IPS-18a (cell line): ENCODE measurements at regions not wholly inside any gene's neighbourhood (a gene's known extent, or its start where the extent isn't known, plus 50 kb on each side); places are given as distances from the start of the nearest gene placed in this dataset.

Experiments used
- H3K27ac ChIP-seq: one replicate; pipeline ENCODE4 v1.5.1; 2013; ENCODE audit warnings: low read length
- H3K27me3 ChIP-seq: one replicate; pipeline ENCODE4 v1.6.1; 2013; ENCODE audit warnings: mild to moderate bottlenecking, low read length; ENCODE audit not compliant: control insufficient read depth, insufficient read depth
- H3K36me3 ChIP-seq: one replicate; pipeline ENCODE4 v1.6.1; 2013; ENCODE audit warnings: low read depth, low read length; ENCODE audit not compliant: control insufficient read depth
- H3K4me1 ChIP-seq: one replicate; pipeline ENCODE4 v1.6.1; 2013; ENCODE audit warnings: low read depth, low read length; ENCODE audit not compliant: control insufficient read depth
- H3K4me3 ChIP-seq: one replicate; pipeline ENCODE4 v1.5.1; 2013; ENCODE audit warnings: low read length
- H3K9ac ChIP-seq: one replicate; pipeline ENCODE4 v1.6.1; 2013; ENCODE audit warnings: mild to moderate bottlenecking, low read length, moderate library complexity
- H3K9me3 ChIP-seq: one replicate; pipeline ENCODE4 v1.6.1; 2013; ENCODE audit warnings: low read depth, low read length; ENCODE audit not compliant: control insufficient read depth

GRCh38 chr2:83959266-83959665 is 499.8 kb downstream of the SUCLG1 start:
- Histone ChIP-seq H3K9ac (no peak overlapping the region), H3K27ac (no peak overlapping the region), H3K27me3 (no peaks in the 10 kb centered on the region), H3K4me3 (no peak overlapping the region), H3K36me3 (no peaks in the 10 kb centered on the region), H3K4me1 (no peaks in the 10 kb centered on the region), H3K9me3 (no peaks in the 10 kb centered on the region)

DNA sequence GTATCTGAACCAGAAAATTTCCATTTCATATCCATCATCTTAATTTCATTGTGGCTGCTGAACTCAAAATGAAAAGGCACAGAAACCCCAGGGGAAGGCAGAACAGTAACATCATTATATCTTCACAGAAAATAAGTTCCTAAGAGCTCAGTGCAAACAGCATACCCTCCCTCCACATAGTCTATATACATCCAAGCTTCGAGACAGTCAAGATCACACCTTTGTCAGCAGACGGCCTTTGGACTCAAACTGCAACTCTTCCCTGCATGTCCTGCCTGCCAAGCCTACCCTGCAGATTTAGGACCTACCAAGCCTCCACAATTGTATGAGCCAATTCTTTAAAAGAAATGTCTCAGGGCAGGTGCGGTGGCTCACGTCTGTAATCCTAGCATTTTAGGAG is 502.1 kb downstream of the SUCLG1 start:
- no peak overlapping the region for H3K27ac ChIP-seq

GRCh38 chr2:83953697-83954096 is 505.4 kb downstream of the SUCLG1 start:
- Histone ChIP-seq H3K9ac (no peak overlapping the region), H3K27me3 (no peaks in the 10 kb centered on the region), H3K9me3 (no peaks in the 10 kb centered on the region), H3K4me1 (peaks cover 5% of the 10 kb centered on the region), H3K4me3 (no peak overlapping the region), H3K27ac (no peak overlapping the region), H3K36me3 (no peaks in the 10 kb centered on the region)

More for the DNA sequence above, 502.1 kb downstream of the SUCLG1 start:
- Histone ChIP-seq H3K4me3 (no peak overlapping the region), H3K9me3 (no peaks in the 10 kb centered on the region), H3K27me3 (no peaks in the 10 kb centered on the region), H3K4me1 (peaks cover 5% of the 10 kb centered on the region), H3K36me3 (no peaks in the 10 kb centered on the region), H3K9ac (no peak overlapping the region)

- Histone ChIP-seq H3K9me3 (no peaks in the 10 kb centered on the region), H3K9ac (no peak overlapping the region)
These were observed 507.6 kb downstream of the SUCLG1 start for GRCh38 chr2:83951378-83951947.

DNA sequence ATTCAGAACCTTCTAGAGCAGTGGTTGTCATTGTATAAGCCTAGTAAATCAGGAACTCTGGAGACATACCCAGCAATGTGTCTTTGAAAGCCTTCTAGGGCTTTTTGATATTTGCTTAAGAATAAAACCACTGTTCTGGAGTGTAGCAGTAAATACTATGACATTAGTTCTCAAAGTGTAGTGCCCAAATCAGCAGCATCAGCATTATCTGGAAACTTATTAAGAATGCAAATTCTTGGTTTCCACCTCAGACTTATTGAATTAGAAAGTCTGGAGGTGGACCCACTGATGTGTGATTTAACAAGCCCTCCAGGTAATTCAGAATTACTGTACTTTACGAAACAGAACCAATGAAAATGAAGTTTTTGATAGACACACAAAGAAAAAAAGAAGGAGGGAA is 509.7 kb downstream of the SUCLG1 start:
- no peak overlapping the region for H3K9ac ChIP-seq
- H3K4me1 ChIP-seq = peaks cover 12% of the 10 kb centered on the region
- H3K9me3 ChIP-seq = no peaks in the 10 kb centered on the region
- no peak overlapping the region for H3K4me3 ChIP-seq
- no peaks in the 10 kb centered on the region for H3K27me3 ChIP-seq
- no peak overlapping the region for H3K27ac ChIP-seq
- H3K36me3 ChIP-seq = no peaks in the 10 kb centered on the region

More at GRCh38 chr2:83951378-83951947, 507.6 kb downstream of the SUCLG1 start:
- Histone ChIP-seq H3K27me3 (no peaks in the 10 kb centered on the region), H3K4me1 (peaks cover 5% of the 10 kb centered on the region), H3K4me3 (no peak overlapping the region), H3K27ac (no peak overlapping the region), H3K36me3 (no peaks in the 10 kb centered on the region)

DNA sequence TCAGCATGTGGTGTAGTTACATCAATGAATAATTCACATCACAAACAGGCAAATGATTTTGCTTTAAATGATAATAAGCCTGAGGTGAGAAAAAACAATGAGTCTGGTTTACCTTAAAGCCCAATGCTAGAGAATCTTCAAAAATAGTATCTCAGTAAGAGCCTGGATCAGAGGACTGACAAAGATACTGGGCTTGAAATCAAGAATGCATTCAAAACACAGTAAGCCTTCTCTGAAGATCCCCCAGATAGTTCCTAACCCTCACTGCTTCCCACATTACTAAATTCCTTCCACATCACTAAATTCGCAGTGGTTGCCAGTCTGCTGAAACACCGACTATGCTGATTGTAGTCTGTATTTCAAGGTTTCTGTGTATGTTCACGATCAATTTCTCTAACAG is 514.9 kb downstream of the SUCLG1 start:
- no peaks in the 10 kb centered on the region for H3K36me3 ChIP-seq
- H3K27me3 ChIP-seq = peaks cover 12% of the 10 kb centered on the region
- peaks cover 18% of the 10 kb centered on the region for H3K4me1 ChIP-seq
- H3K9me3 ChIP-seq = no peaks in the 10 kb centered on the region
- no peak overlapping the region for H3K27ac ChIP-seq
- H3K9ac ChIP-seq = peak overlapping the region; percentile 14
- peak overlapping the region; percentile 18 for H3K4me3 ChIP-seq

DNA sequence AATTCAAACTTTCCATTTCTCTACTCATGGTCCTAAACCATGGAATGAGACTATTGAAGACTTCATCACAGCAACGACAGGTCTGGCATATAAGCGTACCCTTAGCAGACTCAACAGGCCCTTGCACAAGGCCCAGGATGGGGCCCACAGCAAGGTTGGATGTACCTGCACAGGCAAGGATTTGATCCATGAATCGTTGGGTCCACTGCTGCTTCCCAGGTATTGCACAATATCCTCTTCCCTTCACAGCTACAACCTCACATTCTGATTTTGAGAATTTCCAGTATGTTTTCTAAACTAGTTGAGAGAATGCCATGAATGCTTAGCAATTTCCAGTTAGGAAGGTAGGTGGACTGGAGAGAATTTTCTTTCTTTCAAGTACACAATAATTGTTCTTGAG is 515.8 kb downstream of the SUCLG1 start:
- no peak overlapping the region for H3K4me3 ChIP-seq
- H3K9ac ChIP-seq = no peak overlapping the region
- H3K36me3 ChIP-seq = no peaks in the 10 kb centered on the region
- peaks cover 12% of the 10 kb centered on the region for H3K27me3 ChIP-seq
- peaks cover 18% of the 10 kb centered on the region for H3K4me1 ChIP-seq
- H3K27ac ChIP-seq = no peak overlapping the region
- no peaks in the 10 kb centered on the region for H3K9me3 ChIP-seq

- H3K4me1 ChIP-seq = peaks cover 18% of the 10 kb centered on the region
- H3K36me3 ChIP-seq = no peaks in the 10 kb centered on the region
- peaks cover 12% of the 10 kb centered on the region for H3K27me3 ChIP-seq
- H3K9ac ChIP-seq = no peak overlapping the region
- H3K27ac ChIP-seq = no peak overlapping the region
- H3K4me3 ChIP-seq = no peak overlapping the region
- no peaks in the 10 kb centered on the region for H3K9me3 ChIP-seq
These were observed 517.2 kb downstream of the SUCLG1 start for GRCh38 chr2:83941886-83942285.

GRCh38 chr2:83933749-83934148 is 525.3 kb downstream of the SUCLG1 start:
- H3K9ac ChIP-seq = no peak overlapping the region
- no peaks in the 10 kb centered on the region for H3K36me3 ChIP-seq
- H3K27ac ChIP-seq = no peak overlapping the region
- H3K9me3 ChIP-seq = no peaks in the 10 kb centered on the region
- H3K27me3 ChIP-seq = no peaks in the 10 kb centered on the region
- H3K4me3 ChIP-seq = no peak overlapping the region
- peaks cover 19% of the 10 kb centered on the region for H3K4me1 ChIP-seq

GRCh38 chr2:83923531-83923930 is 535.5 kb downstream of the SUCLG1 start:
- H3K27ac ChIP-seq = no peak overlapping the region
- no peaks in the 10 kb centered on the region for H3K27me3 ChIP-seq
- no peaks in the 10 kb centered on the region for H3K36me3 ChIP-seq
- no peaks in the 10 kb centered on the region for H3K9me3 ChIP-seq
- H3K4me1 ChIP-seq = no peaks in the 10 kb centered on the region
- H3K4me3 ChIP-seq = no peak overlapping the region
- H3K9ac ChIP-seq = no peak overlapping the region

DNA sequence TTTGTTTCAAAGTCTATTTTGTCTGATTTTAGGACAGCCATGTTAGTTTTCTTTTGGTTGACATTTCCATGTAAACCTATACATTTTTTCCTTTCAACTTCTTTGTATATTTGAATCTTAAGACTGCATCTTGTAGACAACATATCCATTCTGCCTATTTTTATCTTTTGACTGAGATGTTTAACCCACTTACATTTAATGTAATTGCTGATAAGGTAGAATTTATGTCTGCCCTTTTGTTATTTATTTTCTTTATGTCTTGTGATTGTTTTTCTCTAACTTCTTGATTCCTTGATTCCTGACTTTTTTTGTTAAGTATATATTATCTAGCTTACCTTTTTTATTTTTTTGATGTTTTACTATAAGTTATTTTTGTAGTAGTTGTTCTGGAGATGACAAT is 542.5 kb downstream of the SUCLG1 start:
- no peaks in the 10 kb centered on the region for H3K27me3 ChIP-seq
- no peak overlapping the region for H3K4me3 ChIP-seq
- H3K27ac ChIP-seq = no peak overlapping the region
- H3K9ac ChIP-seq = no peak overlapping the region
- no peaks in the 10 kb centered on the region for H3K4me1 ChIP-seq
- no peaks in the 10 kb centered on the region for H3K9me3 ChIP-seq
- H3K36me3 ChIP-seq = no peaks in the 10 kb centered on the region

GRCh38 chr2:83915381-83915780 is 543.7 kb downstream of the SUCLG1 start:
- Histone ChIP-seq H3K9me3 (no peaks in the 10 kb centered on the region), H3K27ac (no peak overlapping the region), H3K9ac (no peak overlapping the region), H3K4me1 (no peaks in the 10 kb centered on the region), H3K4me3 (no peak overlapping the region), H3K27me3 (no peaks in the 10 kb centered on the region), H3K36me3 (no peaks in the 10 kb centered on the region)
